PC-3 (cell line): ENCODE measurements at regions not wholly inside any gene's neighbourhood (a gene's known extent, or its start where the extent isn't known, plus 50 kb on each side); places are given as distances from the start of the nearest gene placed in this dataset.
"Not testable (repeated sequence)": the region's sequence is repeated elsewhere in the genome, so short reads cannot be mapped to it uniquely, and the experiment has no call there.

ENCODE experiments used
- ATAC-seq: fragments of 200-7000 bp; cut with Tn5 transposase; 2 replicates; pipeline ENCODE4 v1.9.1; 2020; ENCODE audit warnings: mild to moderate bottlenecking, moderate library complexity
- BruUV-seq: library from RNA; stranded (reverse); fragments of 400-500 nt; replicated peaks from 2 replicates; lab custom pipeline; 2021; lab: Mats Ljungman, UMichigan
- CTCF ChIA-PET: fragments of 300-600 bp; sonication (Branson Sonifier 250); formaldehyde crosslinking; loops from one replicate; lab custom pipeline; 2022; ENCODE audit warnings: antibody characterized with exemption; lab: Charles Lee
- POLR2A ChIA-PET: fragments of 300-600 bp; sonication (Branson Sonifier 250); formaldehyde crosslinking; loops from one replicate; lab custom pipeline; 2022; ENCODE audit warnings: antibody characterized with exemption; ENCODE audit not compliant: unreplicated experiment; lab: Charles Lee
- DNase-seq: peaks from one replicate; pipeline ENCODE4 v3.0.0-alpha.2; 2015
- H2AFZ ChIP-seq: fragments of 300-600 bp; sonication (generic); 2 replicates; pipeline ENCODE4 v1.6.0; 2016; ENCODE audit warnings: antibody characterized with exemption, low read length
- H3F3A ChIP-seq: fragments of 300-600 bp; sonication (generic); one replicate; pipeline ENCODE4 v1.6.0; 2017; ENCODE audit warnings: antibody characterized with exemption, low read length, control low read depth, mild to moderate bottlenecking; ENCODE audit not compliant: unreplicated experiment
- H3K27ac ChIP-seq: fragments of 300-600 bp; sonication (generic); 2 replicates; pipeline ENCODE4 v1.5.1; 2016; ENCODE audit warnings: mild to moderate bottlenecking, low read length
- H3K27me3 ChIP-seq: fragments of 300-600 bp; sonication (generic); 2 replicates; pipeline ENCODE4 v1.6.1; 2016; ENCODE audit warnings: low read length, mixed read lengths
- H3K36me3 ChIP-seq: fragments of 300-600 bp; sonication (generic); 2 replicates; pipeline ENCODE4 v1.6.1; 2016; ENCODE audit warnings: low read depth, mixed run types, low read length, mixed read lengths
- H3K4me1 ChIP-seq: fragments of 300-600 bp; sonication (generic); 2 replicates; pipeline ENCODE4 v1.5.1; 2016; ENCODE audit warnings: low read length; ENCODE audit not compliant: insufficient read depth
- H3K4me2 ChIP-seq: fragments of 300-600 bp; sonication (generic); 2 replicates; pipeline ENCODE4 v1.6.0; 2016; ENCODE audit warnings: low read length
- H3K4me3 ChIP-seq: fragments of 300-600 bp; sonication (generic); 2 replicates; pipeline ENCODE4 v1.5.1; 2016; ENCODE audit warnings: mild to moderate bottlenecking, low read length, mixed read lengths
- H3K79me2 ChIP-seq: fragments of 300-600 bp; sonication (generic); 2 replicates; pipeline ENCODE4 v1.6.1; 2017; ENCODE audit warnings: low read length, mixed read lengths
- H3K9ac ChIP-seq: fragments of 300-600 bp; sonication (generic); 2 replicates; pipeline ENCODE4 v1.6.0; 2016; ENCODE audit warnings: mild to moderate bottlenecking, low read length
- H3K9me2 ChIP-seq: fragments of 300-600 bp; sonication (generic); replicated peaks from 2 replicates; pipeline ENCODE4 v1.6.1; 2016; ENCODE audit warnings: mixed run types, low read length, mixed read lengths
- H3K9me3 ChIP-seq: fragments of 300-600 bp; sonication (generic); 2 replicates; pipeline ENCODE4 v1.6.1; 2016; ENCODE audit warnings: low read length, mixed read lengths
- H4K20me1 ChIP-seq: fragments of 300-600 bp; sonication (generic); 2 replicates; pipeline ENCODE4 v1.6.1; 2016; ENCODE audit warnings: low read length, mixed read lengths
- CTCF ChIP-seq: fragments of 300-600 bp; sonication (generic); conservative IDR thresholded peaks from 2 replicates; pipeline ENCODE4 v1.5.1; 2017; ENCODE audit warnings: antibody characterized with exemption, low read depth, mild to moderate bottlenecking, low read length
- EZH2 ChIP-seq: fragments of 300-600 bp; sonication (generic); IDR thresholded peaks from one replicate; pipeline ENCODE4 v1.6.1; 2017; ENCODE audit warnings: antibody characterized with exemption, mild to moderate bottlenecking, low read length; ENCODE audit not compliant: unreplicated experiment
- EZH2phosphoT487 ChIP-seq: fragments of 300-600 bp; sonication (generic); IDR thresholded peaks from 2 replicates; pipeline ENCODE4 v1.6.1; 2018; ENCODE audit warnings: mild to moderate bottlenecking, antibody characterized with exemption, low read length, borderline replicate concordance
- intact Hi-C: fragments of 100-400 bp; cut with micrococcal nuclease; formaldehyde crosslinking; loops from 2 replicates; pipeline ENCODE4 v1.9.0; 2023

- Histone ChIP-seq H3F3A (no peaks in the 10 kb centered on the region), H3K9me2 (no peaks in the 10 kb centered on the region), H3K79me2 (no peaks in the 10 kb centered on the region), H3K9me3 (no peaks in the 10 kb centered on the region; the same call in 1 of the 2 replicates), H3K27ac (no peak overlapping the region), H3K27me3 (no peaks in the 10 kb centered on the region), H2AFZ (no peak overlapping the region), H3K9ac (no peak overlapping the region), H4K20me1 (no peaks in the 10 kb centered on the region), H3K4me2 (no peak overlapping the region), H3K4me1 (no peaks in the 10 kb centered on the region), H3K36me3 (no peaks in the 10 kb centered on the region), H3K4me3 (no peak overlapping the region)
- intact Hi-C loops: no loop called here
- ATAC-seq: peak; percentile 18; the same call in 1 of the 2 replicates
- CTCF ChIA-PET: no interaction called here
- POLR2A ChIA-PET: no interaction called here
- BruUV-seq: no TSS peak
- DNase-seq: peak; percentile 1
- no peak for TF ChIP-seq CTCF
- TF ChIP-seq EZH2phosphoT487: no peak
- no peak for TF ChIP-seq EZH2
Measured at GRCh38 chr5:118326481-118327045, 661.8 kb downstream of the DTWD2 start.

- Histone ChIP-seq H3F3A (no peaks in the 10 kb centered on the region), H3K4me2 (no peak overlapping the region), H3K9me2 (no peaks in the 10 kb centered on the region), H3K4me3 (no peak overlapping the region), H3K9me3 (no peaks in the 10 kb centered on the region; the same call in 1 of the 2 replicates), H3K27me3 (no peaks in the 10 kb centered on the region), H3K36me3 (no peaks in the 10 kb centered on the region), H3K9ac (no peak overlapping the region), H3K79me2 (no peaks in the 10 kb centered on the region), H3K27ac (no peak overlapping the region), H4K20me1 (no peaks in the 10 kb centered on the region), H2AFZ (no peak overlapping the region), H3K4me1 (no peaks in the 10 kb centered on the region)
- ChIA-PET POLR2A (no interaction called here), CTCF (no interaction called here)
- TF ChIP-seq CTCF (no peak), EZH2phosphoT487 (no peak), EZH2 (no peak)
- DNase-seq: no peak
- BruUV-seq: no TSS peak
- intact Hi-C loops: no loop called here
- no peak for ATAC-seq
Measured at GRCh38 chr5:118325931-118326330, 662.4 kb downstream of the DTWD2 start.

DNA sequence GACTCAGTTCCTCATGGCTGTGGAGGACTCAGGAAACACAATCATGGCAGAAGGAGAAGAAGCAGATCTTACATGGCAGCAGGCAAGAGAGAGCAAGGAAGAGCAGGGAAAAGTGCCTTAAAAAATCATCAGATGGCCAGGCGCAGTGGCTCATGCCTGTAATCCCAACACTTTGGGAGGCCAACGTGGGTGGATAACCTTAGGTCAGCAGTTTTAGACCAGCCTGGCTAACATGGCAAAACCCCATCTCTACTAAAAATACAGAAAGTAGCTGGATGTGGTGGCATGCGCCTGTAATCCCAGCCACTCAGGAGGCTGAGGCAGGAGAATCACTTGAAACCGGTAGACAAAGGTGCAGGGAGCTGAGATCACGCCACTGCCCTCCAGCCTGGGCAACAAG is 664.6 kb downstream of the DTWD2 start:
- H2AFZ ChIP-seq, H3K4me2 ChIP-seq, H3K79me2 ChIP-seq, H3F3A ChIP-seq, H3K9me3 ChIP-seq, H3K27me3 ChIP-seq, ATAC-seq, H3K27ac ChIP-seq, BruUV-seq, H4K20me1 ChIP-seq, H3K4me1 ChIP-seq, intact Hi-C loops, H3K9ac ChIP-seq, DNase-seq, POLR2A ChIA-PET, CTCF ChIA-PET, H3K36me3 ChIP-seq, H3K4me3 ChIP-seq, H3K9me2 ChIP-seq: not testable (repeated sequence)
